Sigmoid colon (tissue), 4 donors: ENCODE measurements at regions not wholly inside any gene's neighbourhood (a gene's known extent, or its start where the extent isn't known, plus 50 kb on each side); places are given as distances from the start of the nearest gene placed in this dataset.

Source experiments
- POLR2AphosphoS5 ChIP-seq, 4 donors: sonication (generic); formaldehyde crosslinking; IDR thresholded peaks; one replicate each; pipeline ENCODE4 v1.6.1; 2017; ENCODE audit warnings: antibody characterized with exemption in 4 of 4
- TF ChIP-seq, protein P1 (sequence below), 4 experiments: fragments of 450-650 bp in 3 of 4; fragments of 200-600 bp in 1 of 4; IDR thresholded peaks; one replicate each; pipeline ENCODE4 v1.5.1; 2016 to 2019; ENCODE audit warnings: antibody characterized with exemption in 4 of 4, mild to moderate bottlenecking in 3 of 4, moderate library complexity in 2 of 4

DNA sequence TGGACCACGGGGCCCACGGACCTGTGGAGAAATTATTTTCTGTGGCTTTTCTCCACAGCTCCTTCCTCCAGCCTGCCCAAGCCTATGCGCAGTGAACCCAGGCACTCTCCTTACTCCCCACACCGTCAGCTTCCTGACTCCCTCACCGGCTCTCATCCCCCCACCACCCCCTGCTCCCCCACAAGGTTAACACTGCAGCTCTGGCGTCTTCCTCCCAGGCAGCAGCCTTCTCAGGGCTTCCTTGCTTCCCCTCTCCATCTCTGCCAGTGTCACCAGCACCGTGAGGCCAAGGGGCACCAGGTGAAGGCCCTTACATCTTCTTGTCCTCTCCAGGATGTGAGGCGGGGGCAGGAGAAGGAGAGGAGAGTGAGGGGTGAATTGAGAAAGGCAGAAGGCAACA, 168.3 kb upstream of the TLE3 start:
- TF ChIP-seq, protein P1, sequence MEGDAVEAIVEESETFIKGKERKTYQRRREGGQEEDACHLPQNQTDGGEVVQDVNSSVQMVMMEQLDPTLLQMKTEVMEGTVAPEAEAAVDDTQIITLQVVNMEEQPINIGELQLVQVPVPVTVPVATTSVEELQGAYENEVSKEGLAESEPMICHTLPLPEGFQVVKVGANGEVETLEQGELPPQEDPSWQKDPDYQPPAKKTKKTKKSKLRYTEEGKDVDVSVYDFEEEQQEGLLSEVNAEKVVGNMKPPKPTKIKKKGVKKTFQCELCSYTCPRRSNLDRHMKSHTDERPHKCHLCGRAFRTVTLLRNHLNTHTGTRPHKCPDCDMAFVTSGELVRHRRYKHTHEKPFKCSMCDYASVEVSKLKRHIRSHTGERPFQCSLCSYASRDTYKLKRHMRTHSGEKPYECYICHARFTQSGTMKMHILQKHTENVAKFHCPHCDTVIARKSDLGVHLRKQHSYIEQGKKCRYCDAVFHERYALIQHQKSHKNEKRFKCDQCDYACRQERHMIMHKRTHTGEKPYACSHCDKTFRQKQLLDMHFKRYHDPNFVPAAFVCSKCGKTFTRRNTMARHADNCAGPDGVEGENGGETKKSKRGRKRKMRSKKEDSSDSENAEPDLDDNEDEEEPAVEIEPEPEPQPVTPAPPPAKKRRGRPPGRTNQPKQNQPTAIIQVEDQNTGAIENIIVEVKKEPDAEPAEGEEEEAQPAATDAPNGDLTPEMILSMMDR (IDR thresholded peaks at IDR 0.05), result no peak
- TF ChIP-seq POLR2AphosphoS5 (IDR thresholded peaks at IDR 0.05), result no peak
